K562 (cell line): ENCODE measurements at regions not wholly inside any gene's neighbourhood (a gene's known extent, or its start where the extent isn't known, plus 50 kb on each side); places are given as distances from the start of the nearest gene placed in this dataset.

Source experiments
- GATAD2A ChIP-seq: fragments of 450-650 bp; IDR thresholded peaks from 2 replicates; pipeline ENCODE4 v1.6.1; 2017
- NFXL1 ChIP-seq: fragments of 450-650 bp; formaldehyde crosslinking; IDR thresholded peaks from 2 replicates; pipeline ENCODE4 v1.4.0; 2021; ENCODE audit warnings: mild to moderate bottlenecking
- POLR2A ChIP-seq: fragments of 450-650 bp; conservative IDR thresholded peaks from 2 replicates; pipeline ENCODE4 v1.6.1; 2016
- ZNF717 ChIP-seq: fragments of 250-450 bp; sonication (Bioruptor Pico); IDR thresholded peaks from 2 replicates; pipeline ENCODE4 v1.5.0; 2021
- TF ChIP-seq, protein P1 (sequence below), 3 experiments: IDR thresholded peaks in 2 of 3; conservative IDR thresholded peaks in 1 of 3; 2 replicates each; pipeline ENCODE4 v1.5.1; 2011 to 2012; ENCODE audit warnings: low read length in 3 of 3, mild to moderate bottlenecking in 3 of 3, control low read depth in 2 of 3, improper control_type of control experiment in 1 of 3, inconsistent platforms in 1 of 3, low read depth in 1 of 3, mixed read lengths in 1 of 3, moderate library complexity in 1 of 3; ENCODE audit not compliant: insufficient read depth in 2 of 3
- TF ChIP-seq, protein P2 (sequence below), 2 experiments: fragments of 450-650 bp; formaldehyde crosslinking in 1 of 2; IDR thresholded peaks; 2 replicates each; pipeline versions ENCODE4 v1.4.0 to v1.6.1; 2014 to 2020; ENCODE audit warnings: mild to moderate bottlenecking in 2 of 2, borderline replicate concordance in 1 of 2, low read depth in 1 of 2

DNA sequence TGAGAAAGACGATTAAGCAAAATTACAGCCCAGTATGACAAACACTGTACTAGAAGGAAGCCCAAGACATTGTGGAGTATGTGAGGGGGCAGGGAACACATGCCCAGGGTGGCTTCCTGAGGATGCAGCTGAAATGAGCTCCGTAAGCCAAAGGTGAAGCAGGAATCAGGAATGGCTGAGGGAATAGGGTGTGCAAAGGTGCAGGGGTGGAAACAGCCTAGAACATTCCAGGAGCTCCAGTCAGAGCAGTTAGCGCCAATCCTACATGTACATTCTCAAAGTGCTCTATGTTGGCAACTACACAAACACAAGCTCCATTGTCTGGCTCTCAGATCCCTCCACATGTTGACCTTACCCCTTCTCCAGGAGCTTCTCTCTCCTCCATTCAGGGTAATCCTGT is 257.9 kb downstream of the MAN2A1 start:
- TF ChIP-seq GATAD2A (no peak), POLR2A (no peak), NFXL1 (CRISPR knock-in tag) (no peak), ZNF717 (CRISPR knock-in tag) (no peak)
- TF ChIP-seq, protein P1, sequence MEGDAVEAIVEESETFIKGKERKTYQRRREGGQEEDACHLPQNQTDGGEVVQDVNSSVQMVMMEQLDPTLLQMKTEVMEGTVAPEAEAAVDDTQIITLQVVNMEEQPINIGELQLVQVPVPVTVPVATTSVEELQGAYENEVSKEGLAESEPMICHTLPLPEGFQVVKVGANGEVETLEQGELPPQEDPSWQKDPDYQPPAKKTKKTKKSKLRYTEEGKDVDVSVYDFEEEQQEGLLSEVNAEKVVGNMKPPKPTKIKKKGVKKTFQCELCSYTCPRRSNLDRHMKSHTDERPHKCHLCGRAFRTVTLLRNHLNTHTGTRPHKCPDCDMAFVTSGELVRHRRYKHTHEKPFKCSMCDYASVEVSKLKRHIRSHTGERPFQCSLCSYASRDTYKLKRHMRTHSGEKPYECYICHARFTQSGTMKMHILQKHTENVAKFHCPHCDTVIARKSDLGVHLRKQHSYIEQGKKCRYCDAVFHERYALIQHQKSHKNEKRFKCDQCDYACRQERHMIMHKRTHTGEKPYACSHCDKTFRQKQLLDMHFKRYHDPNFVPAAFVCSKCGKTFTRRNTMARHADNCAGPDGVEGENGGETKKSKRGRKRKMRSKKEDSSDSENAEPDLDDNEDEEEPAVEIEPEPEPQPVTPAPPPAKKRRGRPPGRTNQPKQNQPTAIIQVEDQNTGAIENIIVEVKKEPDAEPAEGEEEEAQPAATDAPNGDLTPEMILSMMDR (IDR thresholded peaks at IDR 0.05 in 2 of 3, conservative IDR thresholded peaks at IDR 0.05 in 1 of 3; ENCODE audit: insufficient read depth in 2 of 3, low read depth in 1 of 3, low read length in 3 of 3), result no peak
- TF ChIP-seq, protein P2, sequence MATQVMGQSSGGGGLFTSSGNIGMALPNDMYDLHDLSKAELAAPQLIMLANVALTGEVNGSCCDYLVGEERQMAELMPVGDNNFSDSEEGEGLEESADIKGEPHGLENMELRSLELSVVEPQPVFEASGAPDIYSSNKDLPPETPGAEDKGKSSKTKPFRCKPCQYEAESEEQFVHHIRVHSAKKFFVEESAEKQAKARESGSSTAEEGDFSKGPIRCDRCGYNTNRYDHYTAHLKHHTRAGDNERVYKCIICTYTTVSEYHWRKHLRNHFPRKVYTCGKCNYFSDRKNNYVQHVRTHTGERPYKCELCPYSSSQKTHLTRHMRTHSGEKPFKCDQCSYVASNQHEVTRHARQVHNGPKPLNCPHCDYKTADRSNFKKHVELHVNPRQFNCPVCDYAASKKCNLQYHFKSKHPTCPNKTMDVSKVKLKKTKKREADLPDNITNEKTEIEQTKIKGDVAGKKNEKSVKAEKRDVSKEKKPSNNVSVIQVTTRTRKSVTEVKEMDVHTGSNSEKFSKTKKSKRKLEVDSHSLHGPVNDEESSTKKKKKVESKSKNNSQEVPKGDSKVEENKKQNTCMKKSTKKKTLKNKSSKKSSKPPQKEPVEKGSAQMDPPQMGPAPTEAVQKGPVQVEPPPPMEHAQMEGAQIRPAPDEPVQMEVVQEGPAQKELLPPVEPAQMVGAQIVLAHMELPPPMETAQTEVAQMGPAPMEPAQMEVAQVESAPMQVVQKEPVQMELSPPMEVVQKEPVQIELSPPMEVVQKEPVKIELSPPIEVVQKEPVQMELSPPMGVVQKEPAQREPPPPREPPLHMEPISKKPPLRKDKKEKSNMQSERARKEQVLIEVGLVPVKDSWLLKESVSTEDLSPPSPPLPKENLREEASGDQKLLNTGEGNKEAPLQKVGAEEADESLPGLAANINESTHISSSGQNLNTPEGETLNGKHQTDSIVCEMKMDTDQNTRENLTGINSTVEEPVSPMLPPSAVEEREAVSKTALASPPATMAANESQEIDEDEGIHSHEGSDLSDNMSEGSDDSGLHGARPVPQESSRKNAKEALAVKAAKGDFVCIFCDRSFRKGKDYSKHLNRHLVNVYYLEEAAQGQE (IDR thresholded peaks at IDR 0.05; ENCODE audit: borderline replicate concordance), result no peak
- TF ChIP-seq, protein P2 (CRISPR knock-in tag; IDR thresholded peaks at IDR 0.05; ENCODE audit: low read depth), result no peak
